Thymus (tissue), 11 donors: ENCODE measurements at regions not wholly inside any gene's neighbourhood (a gene's known extent, or its start where the extent isn't known, plus 50 kb on each side); places are given as distances from the start of the nearest gene placed in this dataset.

Experiments used
- DNase-seq, 9 donors: peaks; one replicate each; pipeline ENCODE4 v3.0.0-alpha.2; 2013; ENCODE audit warnings: low spot score in 9 of 9, low read depth in 6 of 9, missing footprints in 1 of 9
- H3K27ac ChIP-seq, 2 donors: one replicate each; pipeline ENCODE4 v1.5.1; 2013; ENCODE audit warnings: control low read depth in 1 of 2, low read depth in 1 of 2, low read length in 1 of 2, mild to moderate bottlenecking in 1 of 2, moderate library complexity in 1 of 2
- H3K27me3 ChIP-seq, 2 donors: one replicate each; pipeline ENCODE4 v1.5.1; 2013; ENCODE audit warnings: low read length in 1 of 2; ENCODE audit not compliant: control insufficient read depth in 2 of 2, insufficient read depth in 1 of 2
- H3K36me3 ChIP-seq, 2 donors: one replicate each; pipeline ENCODE4 v1.5.1; 2013; ENCODE audit warnings: low read length in 1 of 2, mild to moderate bottlenecking in 1 of 2, moderate library complexity in 1 of 2; ENCODE audit not compliant: control insufficient read depth in 2 of 2, insufficient read depth in 2 of 2
- H3K4me1 ChIP-seq, 2 donors: one replicate each; pipeline ENCODE4 v1.5.1; 2013; ENCODE audit warnings: low read length in 2 of 2; ENCODE audit not compliant: control insufficient read depth in 2 of 2, insufficient read depth in 2 of 2
- H3K4me3 ChIP-seq, 2 donors: one replicate each; pipeline ENCODE4 v1.5.1; 2013; ENCODE audit warnings: low read length in 2 of 2, control low read depth in 1 of 2, mild to moderate bottlenecking in 1 of 2
- H3K9me3 ChIP-seq, 2 donors: one replicate each; pipeline ENCODE4 v1.5.1; 2013; ENCODE audit warnings: low read length in 1 of 2, mild to moderate bottlenecking in 1 of 2; ENCODE audit not compliant: control insufficient read depth in 2 of 2, insufficient read depth in 1 of 2
- WGBS: extraction: QIAGEN DNeasy Blood & Tissue Kit; methylation state at CpG from one replicate; pipeline ENCODE4 v1.1.7; 2013; 5-methylcytosine and 5-hydroxymethylcytosine counted together
- donor health status: healthy.

DNA sequence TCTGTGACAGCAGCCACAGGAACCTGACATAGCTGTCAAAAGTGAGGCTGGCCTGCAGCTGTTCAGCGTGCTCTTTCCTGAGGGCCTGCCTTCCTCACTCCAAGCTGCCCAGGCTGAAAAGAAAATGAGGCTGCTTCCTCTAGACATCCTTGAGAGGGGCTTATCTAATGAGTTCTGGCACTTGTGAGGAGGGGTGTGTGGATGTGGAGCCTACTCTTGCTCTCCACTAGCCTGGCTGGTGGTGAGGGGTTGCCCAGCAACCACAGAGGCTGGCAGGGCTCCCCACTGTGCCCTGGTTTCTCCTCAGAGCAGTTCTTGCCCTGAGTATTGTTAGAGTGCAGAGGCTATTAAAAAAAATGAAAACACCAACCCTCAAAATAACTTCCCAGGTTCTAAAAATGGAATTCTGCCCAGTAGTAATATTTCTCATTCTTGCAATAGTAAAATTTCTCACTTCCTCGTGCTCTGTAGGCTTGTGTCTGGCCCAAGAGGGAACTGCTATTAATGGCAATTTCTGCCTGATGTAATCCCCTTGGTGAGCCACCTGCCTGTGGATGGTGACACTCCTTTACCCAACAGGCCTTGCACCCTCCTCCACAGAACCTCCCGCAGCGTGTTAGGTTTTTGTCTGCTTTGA, 52.6 kb upstream of the EPS8L3 start:
- Histone ChIP-seq H3K27ac (peak overlapping the region in 1 of 2 donors; percentile 55), H3K27me3 (no peaks in the 10 kb centered on the region), H3K9me3 (peaks cover 0 to 7% of the 10 kb centered on the region in 2 donors), H3K36me3 (no peaks in the 10 kb centered on the region), H3K4me3 (no peak overlapping the region), H3K4me1 (peaks cover 0 to 28% of the 10 kb centered on the region in 2 donors)
- WGBS = 66% methylated on average over 4 of the region's 4 CpGs
- DNase-seq = no peak

- H3K27me3 ChIP-seq = no peaks in the 10 kb centered on the region
- no peak overlapping the region for H3K27ac ChIP-seq
- H3K4me3 ChIP-seq = no peak overlapping the region
- H3K9me3 ChIP-seq = peaks cover 0 to 7% of the 10 kb centered on the region in 2 donors
- DNase-seq = no peak
- 87% methylated on average over 3 of the region's 3 CpGs for WGBS
- H3K4me1 ChIP-seq = peaks cover 0 to 28% of the 10 kb centered on the region in 2 donors
- no peaks in the 10 kb centered on the region for H3K36me3 ChIP-seq
Observed at GRCh38 chr1:109815809-109816174, 52.1 kb upstream of the EPS8L3 start.

- peaks cover 0 to 28% of the 10 kb centered on the region in 2 donors for H3K4me1 ChIP-seq
Observed at GRCh38 chr1:109814993-109815786, 51.5 kb upstream of the EPS8L3 start.

DNA sequence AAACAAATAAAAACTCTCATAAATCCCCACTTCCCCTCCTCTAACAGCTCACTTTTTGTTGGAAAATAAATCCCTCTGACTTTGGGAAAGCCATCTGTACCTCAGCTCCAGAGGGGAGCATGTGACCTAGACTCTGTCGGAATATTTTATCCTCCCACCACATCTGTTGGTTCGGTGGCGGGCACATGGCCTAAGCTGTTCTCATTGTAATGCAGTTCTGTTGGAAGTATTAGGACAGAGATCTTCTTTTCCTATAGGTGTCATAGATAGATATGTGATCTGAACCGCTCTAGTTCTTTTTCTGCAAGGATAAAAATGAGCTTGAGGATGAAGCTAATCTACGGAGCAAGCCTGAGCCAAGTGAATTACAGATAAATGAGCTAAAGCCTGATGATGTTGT, 50.5 kb upstream of the EPS8L3 start:
- Histone ChIP-seq H3K36me3 (no peaks in the 10 kb centered on the region), H3K27ac (no peak overlapping the region), H3K4me3 (no peak overlapping the region), H3K27me3 (no peaks in the 10 kb centered on the region), H3K9me3 (peaks cover 0 to 7% of the 10 kb centered on the region in 2 donors), H3K4me1 (peaks cover 0 to 28% of the 10 kb centered on the region in 2 donors)
- no peak for DNase-seq
- WGBS = 96% methylated on average over 5 of the region's 5 CpGs

More at GRCh38 chr1:109814993-109815786, 51.5 kb upstream of the EPS8L3 start:
- no peaks in the 10 kb centered on the region for H3K27me3 ChIP-seq
- H3K4me3 ChIP-seq = no peak overlapping the region
- H3K9me3 ChIP-seq = peaks cover 0 to 7% of the 10 kb centered on the region in 2 donors
- whole genome bisulfite sequencing = 73% methylated on average over 8 of the region's 8 CpGs
- DNase-seq = no peak
- no peaks in the 10 kb centered on the region for H3K36me3 ChIP-seq
- H3K27ac ChIP-seq = peak overlapping the region in 1 of 2 donors; percentile 30
